ENCODE measurements at regions not wholly inside any gene's neighbourhood (a gene's known extent, or its start where the extent isn't known, plus 50 kb on each side); places are given as distances from the start of the nearest gene placed in this dataset.

- intact Hi-C loops (cut with micrococcal nuclease; ENCODE audit: unreplicated experiment) = no loop called here
- H4K20me1 ChIP-seq (ENCODE audit: insufficient read depth, low read length) = peaks cover 7% of the 10 kb centered on the region; the same call in 1 of the 2 replicates
- H2AFZ ChIP-seq (ENCODE audit: low read length) = no peak overlapping the region
- ChIA-PET POLR2A (no interaction called here), CTCF (ENCODE audit: unreplicated experiment) (interaction anchor here (0.6 kb wide), 1 partner anchor 41 kb away, joined by 4 read pairs; no protein-coding TSS in a partner anchor)
- no peaks in the 10 kb centered on the region for H3K9me2 ChIP-seq (ENCODE audit: insufficient read depth, low read length)
- TF ChIP-seq CTCF (conservative IDR thresholded peaks at IDR 0.05; ENCODE audit: low read length) (no peak), EZH2phosphoT487 (IDR thresholded peaks at IDR 0.05; ENCODE audit: borderline replicate concordance, low read depth, low read length) (no peak)
- no peak for DNase-seq (ENCODE audit: low spot score)
- no peak overlapping the region for H3K4me2 ChIP-seq (ENCODE audit: low read length)
- no peaks in the 10 kb centered on the region for H3K9me3 ChIP-seq (ENCODE audit: low read length)
- H3K4me1 ChIP-seq (ENCODE audit: insufficient read depth, low read length, poor library complexity, severe bottlenecking) = peaks cover 27% of the 10 kb centered on the region
- peaks cover 29% of the 10 kb centered on the region for H3K79me2 ChIP-seq (ENCODE audit: insufficient read depth, low read depth, low read length)
- H3K36me3 ChIP-seq (ENCODE audit: insufficient read depth, low read length) = no peaks in the 10 kb centered on the region
- no peak overlapping the region for H3K27ac ChIP-seq (ENCODE audit: low read depth, low read length, poor library complexity, severe bottlenecking)
- no TSS peak for BruUV-seq (replicated peaks)
- H3K4me3 ChIP-seq (ENCODE audit: low read depth, low read length, poor library complexity, severe bottlenecking) = no peak overlapping the region
Observed at GRCh38 chr22:25406510-25407210, 157.8 kb upstream of the GRK3 start.

- CTCF ChIA-PET (ENCODE audit: unreplicated experiment) = interaction anchor here (0.6 kb wide), 1 partner anchor 40 kb away, joined by 4 read pairs; no protein-coding TSS in a partner anchor
- Histone ChIP-seq H3K9me3 (ENCODE audit: low read length) (no peaks in the 10 kb centered on the region), H3K4me2 (ENCODE audit: low read length) (no peak overlapping the region), H3K27ac (ENCODE audit: low read depth, low read length, poor library complexity, severe bottlenecking) (no peak overlapping the region), H4K20me1 (ENCODE audit: insufficient read depth, low read length) (peaks cover 7% of the 10 kb centered on the region; the same call in 1 of the 2 replicates), H3K79me2 (ENCODE audit: insufficient read depth, low read depth, low read length) (peaks cover 23% of the 10 kb centered on the region), H3K36me3 (ENCODE audit: insufficient read depth, low read length) (no peaks in the 10 kb centered on the region), H3K4me3 (ENCODE audit: low read depth, low read length, poor library complexity, severe bottlenecking) (no peak overlapping the region), H2AFZ (ENCODE audit: low read length) (no peak overlapping the region), H3K4me1 (ENCODE audit: insufficient read depth, low read length, poor library complexity, severe bottlenecking) (peaks cover 20% of the 10 kb centered on the region), H3K9me2 (ENCODE audit: insufficient read depth, low read length) (no peaks in the 10 kb centered on the region)
- intact Hi-C loops (cut with micrococcal nuclease; ENCODE audit: unreplicated experiment) = no loop called here
- no TSS peak for BruUV-seq (replicated peaks)
- TF ChIP-seq EZH2phosphoT487 (IDR thresholded peaks at IDR 0.05; ENCODE audit: borderline replicate concordance, low read depth, low read length) = no peak
- no peak for TF ChIP-seq CTCF (conservative IDR thresholded peaks at IDR 0.05; ENCODE audit: low read length)
- no peak for DNase-seq (ENCODE audit: low spot score)
- POLR2A ChIA-PET = no interaction called here
Observed at GRCh38 chr22:25407226-25407858, 157.1 kb upstream of the GRK3 start.

GRCh38 chr22:25407859-25408229 is 156.6 kb upstream of the GRK3 start:
- TF ChIP-seq CTCF (conservative IDR thresholded peaks at IDR 0.05; ENCODE audit: low read length) (no peak), EZH2phosphoT487 (IDR thresholded peaks at IDR 0.05; ENCODE audit: borderline replicate concordance, low read depth, low read length) (no peak)
- intact Hi-C loops (cut with micrococcal nuclease; ENCODE audit: unreplicated experiment) = no loop called here
- Histone ChIP-seq H3K4me1 (ENCODE audit: insufficient read depth, low read length, poor library complexity, severe bottlenecking) (peaks cover 15% of the 10 kb centered on the region), H3K27ac (ENCODE audit: low read depth, low read length, poor library complexity, severe bottlenecking) (no peak overlapping the region), H2AFZ (ENCODE audit: low read length) (no peak overlapping the region), H4K20me1 (ENCODE audit: insufficient read depth, low read length) (peaks cover 7% of the 10 kb centered on the region; the same call in 1 of the 2 replicates), H3K4me3 (ENCODE audit: low read depth, low read length, poor library complexity, severe bottlenecking) (no peak overlapping the region), H3K4me2 (ENCODE audit: low read length) (no peak overlapping the region), H3K9me3 (ENCODE audit: low read length) (peaks cover 1% of the 10 kb centered on the region; the same call in 1 of the 2 replicates), H3K36me3 (ENCODE audit: insufficient read depth, low read length) (no peaks in the 10 kb centered on the region), H3K9me2 (ENCODE audit: insufficient read depth, low read length) (no peaks in the 10 kb centered on the region), H3K79me2 (ENCODE audit: insufficient read depth, low read depth, low read length) (peaks cover 18% of the 10 kb centered on the region)
- POLR2A ChIA-PET = no interaction called here
- no peak for DNase-seq (ENCODE audit: low spot score)
- no TSS peak for BruUV-seq (replicated peaks)
- CTCF ChIA-PET (ENCODE audit: unreplicated experiment) = no interaction called here

Measured in OCI-LY7 (cell line).